Kidney capillary endothelial cell (primary cell): ENCODE measurements at regions not wholly inside any gene's neighbourhood (a gene's known extent, or its start where the extent isn't known, plus 50 kb on each side); places are given as distances from the start of the nearest gene placed in this dataset.
A peak's percentile ranks its signal among the peaks of the same experiment; 100 is the strongest.

Experiments
- DNase-seq: peaks from one replicate; pipeline ENCODE4 v3.0.0-alpha.2; 2018; ENCODE audit warnings: low spot score

DNA sequence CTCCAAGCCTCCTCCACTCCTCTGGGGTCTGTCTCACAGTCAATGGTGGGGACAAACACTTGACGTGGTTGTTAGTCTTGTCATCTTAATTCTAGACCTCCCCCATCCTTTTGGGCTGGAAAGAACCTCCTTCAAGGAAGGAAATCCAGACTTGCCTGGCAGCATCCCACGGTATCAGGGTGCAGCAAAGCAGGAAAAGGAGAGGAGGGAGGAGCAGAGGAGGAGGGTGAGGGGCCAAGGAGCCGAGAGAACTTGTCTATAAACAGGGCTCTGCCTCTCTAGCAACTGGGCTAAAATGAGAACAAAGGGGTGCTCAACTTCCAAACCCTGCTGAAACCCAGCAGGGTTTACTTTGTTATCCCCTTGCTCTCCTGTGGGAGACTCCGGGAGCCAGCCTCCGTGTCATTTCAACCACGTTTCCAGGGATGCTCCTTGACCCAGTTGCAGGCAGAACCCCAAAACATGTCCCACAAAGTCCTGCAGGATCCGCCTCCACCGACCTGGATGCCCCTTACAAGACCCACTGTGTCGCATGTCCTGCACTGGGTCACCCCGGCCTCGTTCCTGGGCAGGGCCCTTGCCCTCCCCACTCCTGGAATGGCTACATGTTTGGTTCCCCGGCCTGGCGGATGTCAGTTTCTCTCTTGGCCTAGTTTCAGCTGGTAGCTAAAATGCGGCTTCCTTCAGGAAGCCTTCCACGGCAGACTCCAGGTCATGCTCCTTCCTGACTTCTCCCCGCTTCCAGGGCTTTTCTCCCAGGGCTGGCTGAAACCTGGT is 69.7 kb upstream of the MGMT start:
- DNase-seq, result no peak

DNA sequence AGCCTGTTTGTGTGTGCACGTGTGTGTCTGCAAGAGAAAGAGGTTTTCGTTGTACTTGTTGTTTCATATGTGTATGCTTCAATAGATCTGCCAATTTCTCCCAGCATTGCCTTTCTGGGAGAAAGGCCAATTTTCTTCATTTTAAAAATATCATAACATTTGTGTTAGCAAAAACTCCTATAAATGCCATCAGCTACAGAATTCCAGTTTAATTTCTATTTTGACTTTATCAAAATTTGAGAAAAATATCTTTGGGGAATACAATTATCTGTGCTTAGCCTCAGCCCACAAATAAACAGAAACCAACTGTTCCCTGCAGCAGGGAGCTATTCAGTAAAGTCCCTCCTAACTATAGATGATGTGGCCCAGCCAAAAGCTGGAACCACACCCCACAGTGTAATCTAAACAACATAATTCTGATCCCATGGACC is 68.3 kb upstream of the MGMT start:
- DNase-seq, result no peak

DNA sequence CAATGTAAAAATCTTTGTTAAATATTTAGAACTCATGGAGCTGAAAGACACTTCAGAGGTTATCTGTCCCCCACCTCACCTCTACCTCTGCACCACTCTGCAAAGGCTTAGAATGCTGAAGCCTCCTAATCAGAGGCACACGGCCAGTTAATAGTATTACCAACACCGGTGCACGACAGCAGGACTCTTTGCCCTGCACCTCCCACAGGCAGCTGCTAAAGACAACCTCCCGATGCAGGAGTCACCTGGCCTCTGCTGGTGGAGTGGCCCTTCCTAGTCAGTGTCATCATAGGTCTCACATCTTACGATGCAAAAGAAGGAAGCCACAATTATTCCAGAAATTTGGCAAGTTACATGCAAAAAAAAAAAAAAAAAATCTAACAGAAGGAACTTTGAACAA is 66.6 kb upstream of the MGMT start:
- no peak for DNase-seq

DNA sequence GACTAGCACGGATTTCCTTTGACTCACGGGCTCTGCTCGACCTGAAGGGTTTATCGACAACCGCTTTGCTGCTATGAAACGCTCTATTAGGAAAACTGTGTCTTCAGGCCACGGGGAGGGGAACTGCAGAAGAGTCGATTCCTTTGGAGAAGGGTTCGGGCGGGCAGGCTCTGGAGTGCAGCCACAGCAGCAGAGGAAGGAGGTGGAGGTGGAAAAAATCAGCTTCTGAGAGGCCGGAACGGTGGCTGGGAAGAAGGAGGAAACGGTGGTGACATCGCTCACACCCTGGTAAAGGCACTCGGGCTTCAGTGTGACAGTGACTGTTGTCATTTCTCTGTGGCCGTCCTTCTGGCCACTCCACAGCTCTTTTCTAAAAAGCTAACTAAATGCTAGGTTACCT is 64.6 kb upstream of the MGMT start:
- no peak for DNase-seq

DNA sequence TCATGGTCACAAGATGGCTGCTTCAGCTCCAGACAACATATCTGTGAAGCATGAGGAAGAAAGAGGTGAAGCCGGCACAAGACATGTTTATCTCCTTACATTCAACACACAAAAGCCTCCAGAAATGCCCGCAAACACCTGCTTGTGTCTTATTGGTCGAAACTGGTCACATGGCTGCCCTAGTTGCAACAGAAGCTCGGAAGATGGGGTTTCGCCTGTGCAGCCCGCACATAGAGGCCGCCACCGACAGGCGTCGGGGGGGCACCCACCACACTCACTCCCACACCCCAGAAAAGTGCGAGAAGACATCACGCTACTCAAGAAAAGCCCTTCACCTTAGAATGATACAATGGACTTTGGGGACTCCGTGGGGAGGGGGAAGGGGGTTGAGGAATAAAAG is 63.0 kb upstream of the MGMT start:
- no peak for DNase-seq

DNA sequence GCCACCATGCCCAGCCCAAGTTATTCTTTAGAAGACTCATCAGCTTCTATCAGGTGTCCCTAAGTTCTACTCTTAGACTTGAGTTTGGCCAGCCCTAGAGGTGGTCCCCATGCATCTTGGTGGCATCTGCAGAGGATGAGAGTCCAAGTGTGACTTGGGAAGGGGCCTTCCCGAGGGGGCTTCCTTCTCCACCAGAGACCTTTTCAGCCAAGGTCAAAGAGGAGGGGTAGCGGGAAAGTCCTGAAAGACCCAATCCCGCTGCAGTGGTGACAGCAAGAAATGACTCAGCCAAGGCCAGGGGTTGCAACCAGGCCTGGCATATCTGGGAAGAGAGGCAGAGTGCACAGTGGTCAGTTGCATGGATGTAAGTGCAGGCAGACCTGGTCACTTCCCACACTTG is 61.7 kb upstream of the MGMT start:
- no peak for DNase-seq

DNA sequence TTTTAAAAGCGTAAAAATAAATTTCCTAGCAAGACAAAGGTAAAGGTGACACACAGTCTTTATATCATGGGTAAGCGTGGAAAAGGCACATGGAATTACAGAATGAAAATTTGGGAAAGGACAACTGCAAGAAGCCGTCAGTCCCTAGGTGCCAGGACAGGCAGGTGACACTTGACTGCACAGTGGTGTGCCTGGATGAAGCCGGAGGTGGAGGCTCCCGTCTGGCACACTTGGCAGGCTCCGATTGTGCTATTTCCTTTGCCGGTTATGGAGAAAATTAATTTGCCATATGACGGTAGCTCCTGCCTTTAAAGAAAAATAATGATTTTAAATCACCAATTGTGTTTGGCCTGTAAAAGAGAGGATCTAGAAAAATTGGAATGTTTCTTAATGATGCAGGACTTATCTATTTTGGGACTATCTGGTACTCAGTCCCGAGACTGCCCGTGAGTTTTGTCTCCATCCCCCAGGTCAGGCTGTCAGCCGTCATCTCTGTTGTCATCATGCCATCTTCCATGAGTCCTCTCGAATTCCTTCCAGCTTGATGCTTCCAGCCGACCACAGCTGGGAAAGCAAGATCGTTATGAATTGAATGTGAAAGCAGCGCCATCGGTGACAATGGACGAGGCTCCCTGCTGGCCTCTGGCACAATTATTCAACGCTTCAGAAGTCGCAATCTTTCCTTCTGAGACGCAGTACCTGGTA is 56.2 kb upstream of the MGMT start:
- no peak for DNase-seq

DNA sequence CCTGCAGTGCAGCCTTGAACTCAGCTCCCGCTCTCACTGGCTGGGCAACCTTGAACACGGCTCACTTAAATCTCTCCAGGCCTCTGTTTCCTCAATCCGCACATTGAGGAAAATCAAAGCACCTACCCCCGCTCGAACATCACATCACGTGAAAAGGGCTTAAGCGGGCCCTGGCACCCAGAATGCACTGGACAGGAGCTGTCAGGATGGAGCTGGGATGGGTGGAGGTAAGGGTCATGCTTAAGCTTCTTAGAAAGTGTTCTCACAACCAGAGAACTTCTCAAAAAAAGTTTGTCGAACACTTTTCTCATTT is 55.7 kb upstream of the MGMT start:
- no peak for DNase-seq

DNA sequence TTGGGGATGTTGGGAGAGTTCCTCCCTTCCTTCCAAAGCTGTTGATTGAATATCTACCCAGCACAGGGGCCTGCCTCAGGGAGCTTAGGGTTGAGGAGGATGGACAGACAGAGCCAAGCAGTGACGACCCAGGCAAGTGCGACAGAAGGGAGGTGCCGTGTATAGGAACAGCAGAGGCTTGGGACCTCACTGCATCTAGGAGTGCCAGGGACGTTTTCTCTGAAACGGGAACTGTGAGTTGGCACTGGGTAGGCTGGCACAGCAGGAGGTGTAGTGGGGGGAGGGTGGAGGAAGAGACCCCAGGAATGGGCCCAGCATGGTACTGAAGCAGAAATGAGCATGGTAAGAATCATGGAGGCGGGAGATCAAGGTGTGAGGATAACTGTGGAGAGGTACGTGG is 55.3 kb upstream of the MGMT start:
- no peak for DNase-seq

DNA sequence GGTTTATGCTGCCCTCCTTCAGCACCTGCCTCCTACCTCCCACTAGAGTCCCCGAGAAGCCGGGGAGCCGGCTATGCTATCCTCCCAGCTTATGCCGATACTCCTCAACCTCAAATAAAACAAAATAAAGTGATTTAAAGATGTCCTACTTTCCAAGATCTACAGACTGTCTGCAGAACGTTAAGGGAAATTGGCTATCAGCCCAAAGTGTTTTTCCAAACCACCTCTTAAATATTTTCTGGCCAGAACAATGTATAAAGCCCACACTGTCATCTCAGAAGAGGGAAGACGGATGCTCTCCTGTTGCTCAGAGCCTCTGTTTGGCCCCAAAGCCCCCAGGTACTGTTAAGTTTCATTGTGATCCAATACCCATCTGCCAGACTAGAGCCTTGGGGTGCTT is 54.0 kb upstream of the MGMT start:
- DNase-seq, result no peak

DNA sequence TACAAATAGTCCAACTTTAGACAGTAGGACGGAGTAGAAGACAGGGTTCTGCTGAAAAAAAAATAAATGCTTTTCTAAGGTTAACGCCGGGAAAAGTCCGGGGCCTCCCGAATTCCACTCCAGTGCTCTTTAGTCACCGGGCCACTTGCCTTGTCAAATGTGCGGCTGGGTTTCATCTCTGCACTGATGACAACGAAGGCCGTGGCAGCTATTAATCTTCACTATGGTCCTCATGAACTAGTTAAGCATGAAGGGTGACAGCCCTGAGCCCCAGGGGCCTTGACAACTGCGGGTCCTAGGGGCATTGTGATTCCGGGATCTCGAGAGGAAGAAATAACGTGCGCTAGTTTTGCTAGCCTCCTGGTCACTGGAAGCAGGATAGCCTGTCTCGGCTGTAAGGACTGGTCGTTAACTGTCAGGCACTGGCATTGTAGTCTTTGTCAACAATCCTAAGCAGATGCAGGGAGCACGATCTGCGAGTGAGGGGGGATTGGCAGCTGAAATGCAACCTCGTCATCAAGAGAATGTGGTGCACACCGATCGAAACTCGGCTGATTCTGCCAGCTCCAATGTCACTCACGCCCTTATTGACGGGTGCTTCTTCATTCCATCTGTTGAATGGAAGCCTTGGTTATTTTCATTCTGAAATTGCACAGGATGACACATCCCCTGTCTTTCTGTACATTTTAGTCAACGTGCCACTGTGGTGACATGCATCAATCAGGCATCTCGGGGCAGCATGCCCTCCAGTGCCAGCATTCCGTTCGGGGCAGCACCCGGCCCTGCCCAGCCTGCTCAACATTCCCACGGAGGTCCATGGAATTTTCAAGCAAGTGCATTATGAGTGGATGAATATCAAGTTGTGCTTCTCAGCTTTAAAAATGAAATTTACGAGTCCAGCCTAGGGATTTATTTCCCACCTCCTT is 51.6 kb upstream of the MGMT start:
- DNase-seq, result no peak

DNA sequence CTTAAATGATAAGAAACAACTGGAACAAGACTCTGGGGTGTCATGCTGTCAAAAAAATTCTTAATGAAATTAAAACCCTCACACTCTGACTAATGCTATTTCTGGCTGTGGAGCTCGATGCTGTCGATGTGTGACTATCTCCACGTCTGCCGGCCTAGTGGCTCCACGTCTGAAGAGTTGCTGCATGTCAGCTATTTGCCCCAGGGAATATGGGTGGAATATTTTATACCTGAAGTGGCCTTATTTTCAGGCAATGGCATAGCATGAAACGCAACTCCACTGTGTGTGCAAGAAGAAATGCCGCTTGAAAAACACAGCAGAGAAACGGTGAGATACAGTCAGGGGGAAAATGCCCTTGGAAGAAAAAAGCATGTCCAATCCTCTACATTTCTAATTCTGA is 50.9 kb upstream of the MGMT start:
- DNase-seq, result no peak

DNA sequence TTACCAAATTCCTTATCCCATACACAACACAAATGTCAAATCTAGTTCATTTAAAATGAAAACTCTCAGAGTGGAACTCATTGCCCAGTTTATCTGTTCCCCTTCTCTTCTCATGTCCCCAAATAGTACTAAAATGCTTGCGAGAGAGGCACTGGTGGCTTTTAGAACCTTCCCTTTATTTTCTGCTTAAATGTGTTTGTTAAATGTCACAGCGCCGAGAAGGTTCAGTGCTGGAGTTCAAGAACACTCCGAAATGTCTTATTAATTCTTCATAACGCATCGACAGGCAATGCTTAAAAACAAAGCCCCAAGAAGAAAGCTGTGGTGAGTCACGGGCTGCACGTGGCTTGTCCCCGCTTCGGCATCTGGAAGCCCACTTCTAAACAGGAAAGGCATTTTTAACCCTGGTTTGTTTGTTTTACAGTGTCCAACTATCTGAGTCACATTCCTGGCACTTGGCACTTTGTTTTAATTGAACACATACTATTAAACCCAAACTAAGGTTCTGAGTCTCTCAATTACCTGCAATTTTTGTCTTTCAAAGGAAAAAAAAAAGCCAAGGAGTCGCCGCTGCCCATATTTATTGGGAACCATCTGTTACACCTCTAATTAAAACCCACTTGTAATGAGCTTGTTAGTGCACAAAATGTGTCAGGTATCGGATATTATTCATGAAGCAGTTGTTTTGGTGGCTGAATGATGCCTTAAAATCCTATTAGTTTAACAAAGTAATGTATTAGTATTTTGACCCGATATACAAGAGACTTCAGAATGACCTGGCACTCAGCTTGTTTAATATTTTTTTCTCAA is 49.9 kb upstream of the MGMT start:
- DNase-seq, result peak; percentile 86
